Tongue (tissue), 1 donor: ENCODE measurements at regions not wholly inside any gene's neighbourhood (a gene's known extent, or its start where the extent isn't known, plus 50 kb on each side); places are given as distances from the start of the nearest gene placed in this dataset.
"Not testable (repeated sequence)": the region's sequence is repeated elsewhere in the genome, so short reads cannot be mapped to it uniquely, and the experiment has no call there.

Source experiments
- DNase-seq: peaks from one replicate; pipeline ENCODE4 v3.0.0-alpha.2; 2015

DNA sequence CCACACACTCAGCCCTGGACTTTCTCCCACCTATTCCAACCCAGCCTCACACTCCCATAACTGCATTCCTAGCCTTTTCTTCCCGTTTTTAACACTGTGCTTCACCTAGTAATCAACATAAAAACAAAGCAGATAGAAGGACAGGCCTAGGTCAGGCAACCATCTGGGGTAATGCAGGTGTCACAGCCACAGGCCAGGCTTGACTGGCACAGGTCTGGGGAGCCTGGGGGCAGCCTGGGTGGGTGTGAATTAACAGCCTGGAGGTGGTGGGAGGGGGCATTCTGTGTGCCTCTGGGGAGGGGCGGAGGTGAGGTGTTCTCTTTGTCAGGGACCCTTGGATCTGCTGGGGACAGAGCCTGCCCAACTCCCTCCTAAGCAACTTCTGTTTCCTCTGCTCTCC lies 332.6 kb downstream of the BCL2L11 start:
- DNase-seq = not testable (repeated sequence)

DNA sequence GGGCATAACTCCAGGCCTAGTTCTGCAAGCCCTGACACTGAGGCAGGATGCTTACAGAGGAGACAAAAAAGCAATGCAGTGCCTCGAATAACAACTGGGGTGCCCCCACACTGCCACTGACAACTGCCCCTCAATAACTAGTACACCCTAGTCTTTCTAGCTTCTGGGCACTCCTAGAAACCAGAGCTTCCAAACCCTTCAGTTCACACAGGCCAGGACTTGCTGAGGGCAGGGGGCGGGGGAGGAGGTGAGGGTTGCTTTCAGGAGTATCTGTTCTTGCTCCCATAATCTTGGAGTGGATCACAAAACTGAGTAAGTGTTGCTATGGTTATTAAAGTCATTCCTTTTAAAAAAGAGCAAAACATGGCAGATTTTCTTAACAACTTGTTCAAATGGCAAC lies 333.1 kb downstream of the BCL2L11 start:
- DNase-seq = not testable (repeated sequence)

DNA sequence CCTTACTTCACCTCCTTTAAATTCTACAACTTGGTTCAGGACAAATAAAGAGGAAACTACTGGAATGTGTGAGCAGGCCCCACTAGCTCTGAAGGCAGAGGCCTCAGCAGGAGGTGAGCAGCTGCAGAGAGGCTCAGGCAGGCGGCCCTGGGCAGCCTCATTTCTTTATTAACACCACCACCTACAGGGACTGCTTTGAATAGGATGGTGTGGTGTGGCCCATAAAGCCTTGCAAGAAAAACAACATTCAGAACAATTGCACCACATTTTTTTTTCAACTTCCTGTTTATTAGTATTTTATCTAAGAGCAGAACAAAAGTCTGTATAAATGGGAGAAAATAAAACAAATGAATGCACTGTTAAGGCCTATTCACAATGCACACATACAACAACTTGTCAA lies 333.7 kb downstream of the BCL2L11 start:
- DNase-seq = peak; percentile 50

DNA sequence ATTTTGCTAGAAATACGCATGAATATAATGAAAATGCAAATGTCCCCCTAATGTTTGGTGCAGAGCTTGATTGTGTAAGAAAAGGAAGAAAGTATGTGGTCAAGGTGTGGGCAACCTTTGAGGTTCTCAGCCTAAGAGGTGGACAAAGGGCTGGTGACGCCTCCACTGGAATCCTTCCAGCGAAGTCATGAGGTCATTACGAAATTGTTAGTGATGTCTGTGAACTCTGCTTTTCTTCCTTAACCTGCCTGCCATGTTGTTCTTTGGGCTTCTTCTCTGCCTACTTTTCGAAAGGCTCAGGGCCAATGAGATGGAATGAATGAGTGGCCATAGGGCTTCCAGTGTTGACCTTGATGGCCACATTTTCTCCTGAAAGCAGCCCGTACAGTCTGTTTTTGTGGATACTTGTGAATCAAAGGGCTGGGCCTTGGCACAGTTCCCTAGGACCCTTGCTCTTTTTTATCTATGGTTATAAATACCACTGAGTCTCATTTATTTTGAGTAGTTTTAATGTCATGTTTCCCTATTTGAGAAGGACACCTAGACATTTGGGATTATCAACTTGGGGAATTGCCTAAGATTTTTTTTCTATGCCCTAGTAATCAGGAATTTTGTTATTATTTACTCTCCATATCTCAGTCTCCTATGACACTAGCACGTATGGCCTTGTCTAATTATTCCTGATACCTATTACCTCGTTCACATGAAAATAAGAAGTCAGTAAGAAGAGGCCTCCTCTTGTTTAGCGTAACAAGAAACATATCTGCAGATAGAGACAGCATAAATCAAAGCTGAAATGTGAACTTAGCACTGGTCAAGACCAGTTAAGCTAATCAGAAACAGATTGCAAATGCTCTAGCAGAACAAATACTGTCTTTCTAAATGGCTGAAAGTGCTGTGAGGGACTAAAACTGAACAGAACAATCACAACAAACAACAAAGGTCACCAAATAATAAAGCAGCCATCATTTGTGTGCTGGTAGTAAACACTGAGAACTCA lies 334.6 kb downstream of the BCL2L11 start:
- DNase-seq = not testable (repeated sequence)

DNA sequence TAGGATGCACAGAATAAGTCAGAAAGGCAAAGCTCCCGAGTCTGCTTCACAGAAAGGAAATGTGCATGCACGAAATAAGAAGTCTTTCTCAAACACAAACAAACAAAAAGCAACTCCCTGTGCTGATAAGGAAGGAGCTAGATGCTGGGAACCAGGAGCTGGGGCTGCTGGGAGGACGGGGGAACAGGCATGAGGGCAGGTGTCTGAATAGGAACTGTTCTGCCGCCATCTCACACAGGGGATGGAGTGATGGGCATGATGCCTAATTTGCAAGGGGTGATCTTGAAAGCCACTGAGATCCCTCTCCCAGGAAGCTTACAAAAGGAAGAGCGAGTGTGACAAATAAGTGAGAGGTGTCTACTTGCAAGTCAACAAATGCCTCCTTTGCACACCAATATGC lies 336.5 kb downstream of the BCL2L11 start:
- DNase-seq = not testable (repeated sequence)

GRCh38 chr2:111460901-111461300 lies 340.2 kb downstream of the BCL2L11 start:
- not testable (repeated sequence) for DNase-seq

GRCh38 chr2:111461831-111462230 lies 341.1 kb downstream of the BCL2L11 start:
- DNase-seq = not testable (repeated sequence)

DNA sequence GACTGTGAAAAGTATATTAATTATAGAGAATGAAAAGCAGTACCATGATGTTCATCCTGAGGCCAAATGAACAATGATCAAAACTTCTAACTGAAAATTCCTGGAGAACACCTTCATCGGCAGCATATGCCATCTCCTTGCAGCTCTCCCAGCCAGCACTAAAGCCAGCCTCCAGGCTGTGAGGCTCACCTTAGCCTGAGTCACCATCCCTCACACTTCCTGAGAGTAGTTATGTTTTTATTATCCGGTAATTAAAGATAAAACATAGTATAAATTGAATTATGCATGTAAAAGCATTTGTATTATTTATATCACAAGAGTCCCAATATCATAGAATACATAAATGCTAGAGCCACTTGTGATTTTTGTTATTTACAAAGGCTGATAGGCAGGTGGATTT lies 341.9 kb downstream of the BCL2L11 start:
- DNase-seq = not testable (repeated sequence)

DNA sequence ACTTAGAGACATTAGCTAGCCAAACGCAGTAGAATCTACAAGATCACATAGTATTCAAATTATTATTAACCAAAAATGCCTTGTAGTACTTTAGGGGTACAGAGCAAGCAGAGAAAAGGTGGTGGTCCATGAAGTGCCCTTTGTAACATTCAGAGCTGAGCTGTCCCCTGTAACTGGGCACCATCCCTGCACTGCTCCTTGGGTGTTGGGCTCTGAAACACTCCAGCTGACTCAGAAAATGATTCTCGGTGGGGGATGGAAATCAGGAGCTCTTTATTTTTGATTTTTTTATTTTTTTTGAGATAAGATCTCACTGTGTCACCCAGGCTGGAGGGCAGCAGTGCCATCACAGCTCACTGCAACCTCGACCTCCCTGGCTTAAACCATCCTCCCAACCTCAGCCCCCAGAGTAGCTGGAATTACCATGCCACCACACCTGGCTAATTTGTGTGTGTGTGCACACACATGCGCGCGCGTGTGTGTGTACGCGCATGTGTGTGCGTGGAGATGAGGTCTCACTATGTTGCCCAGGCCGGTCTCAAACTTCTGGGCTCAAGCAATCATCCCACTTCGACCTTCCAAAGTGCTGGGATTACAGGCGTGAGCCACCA lies 342.6 kb downstream of the BCL2L11 start:
- not testable (repeated sequence) for DNase-seq

DNA sequence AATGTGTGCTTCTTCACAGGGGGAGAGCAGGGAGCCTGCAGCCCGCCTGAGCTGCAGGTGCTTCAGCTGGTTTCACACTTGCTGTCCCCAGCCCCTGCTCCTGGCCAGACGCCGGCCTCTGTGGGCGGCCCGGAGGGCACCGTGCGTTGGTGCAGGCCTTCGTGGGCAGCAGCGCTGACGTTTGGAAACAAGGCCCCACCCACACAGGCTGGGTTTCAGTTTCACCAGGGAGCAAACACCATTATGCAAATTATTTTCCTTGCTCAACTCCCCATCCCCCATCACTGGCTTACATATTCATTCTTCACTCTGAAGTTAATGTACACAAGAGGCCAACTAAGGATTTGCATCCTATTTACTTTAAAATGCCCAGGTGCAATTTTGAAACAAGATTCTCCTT lies 343.2 kb downstream of the BCL2L11 start:
- DNase-seq = not testable (repeated sequence)

- DNase-seq = not testable (repeated sequence)
Observed at GRCh38 chr2:111464367-111464766, 343.7 kb downstream of the BCL2L11 start.

- not testable (repeated sequence) for DNase-seq
Observed at GRCh38 chr2:111465521-111465920, 344.8 kb downstream of the BCL2L11 start.

GRCh38 chr2:111466744-111467143 lies 346.0 kb downstream of the BCL2L11 start:
- DNase-seq = not testable (repeated sequence)

DNA sequence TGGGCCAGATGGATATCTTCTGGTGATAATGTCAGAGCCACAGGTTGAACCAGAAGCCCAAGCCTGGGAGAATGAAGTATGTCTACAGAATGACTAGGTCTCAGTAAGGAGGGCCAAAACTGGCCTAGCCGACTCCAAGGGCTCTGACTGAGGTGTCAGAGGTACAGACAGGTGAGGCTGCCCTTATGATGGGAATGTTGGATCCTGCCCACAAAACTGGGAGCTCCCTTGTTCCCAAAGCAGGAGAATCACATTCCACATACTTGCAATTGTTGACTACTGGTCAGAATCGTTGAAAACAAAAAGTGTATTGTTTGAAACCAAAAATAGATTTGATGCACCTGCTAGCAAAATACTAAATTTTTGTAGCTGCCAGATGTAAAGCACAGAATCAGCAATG lies 350.2 kb downstream of the BCL2L11 start:
- not testable (repeated sequence) for DNase-seq

- not testable (repeated sequence) for DNase-seq
Observed at GRCh38 chr2:111471791-111472530, 351.2 kb downstream of the BCL2L11 start.

- not testable (repeated sequence) for DNase-seq
Observed at GRCh38 chr2:111472844-111473403, 352.2 kb downstream of the BCL2L11 start.

- not testable (repeated sequence) for DNase-seq
Observed at GRCh38 chr2:111473522-111473921, 352.8 kb downstream of the BCL2L11 start.

GRCh38 chr2:111474198-111474705 lies 353.5 kb downstream of the BCL2L11 start:
- DNase-seq = not testable (repeated sequence)

- not testable (repeated sequence) for DNase-seq
Observed at GRCh38 chr2:111478335-111478734, 357.6 kb downstream of the BCL2L11 start.

DNA sequence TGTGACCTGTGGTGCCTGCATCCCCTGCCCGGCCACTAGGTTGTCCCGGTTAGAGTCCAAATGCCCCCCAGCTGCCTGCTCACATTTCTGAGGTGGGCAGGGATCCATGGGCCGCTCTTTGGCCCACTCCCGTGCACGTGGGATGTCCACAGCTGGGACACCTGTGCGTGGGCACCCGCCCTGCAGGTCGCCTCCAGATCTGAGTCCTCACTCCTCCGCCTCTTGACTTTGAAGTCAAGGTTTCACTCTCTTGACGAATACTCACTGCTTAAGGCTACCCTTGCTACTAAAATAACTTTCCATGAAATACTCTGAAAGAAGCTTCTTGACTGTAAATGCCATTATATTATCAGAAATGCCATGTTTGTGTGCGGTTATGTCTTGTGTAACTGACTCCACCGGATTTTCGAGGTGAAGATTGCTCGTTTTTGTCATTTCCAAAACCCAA lies 358.2 kb downstream of the BCL2L11 start:
- not testable (repeated sequence) for DNase-seq

DNA sequence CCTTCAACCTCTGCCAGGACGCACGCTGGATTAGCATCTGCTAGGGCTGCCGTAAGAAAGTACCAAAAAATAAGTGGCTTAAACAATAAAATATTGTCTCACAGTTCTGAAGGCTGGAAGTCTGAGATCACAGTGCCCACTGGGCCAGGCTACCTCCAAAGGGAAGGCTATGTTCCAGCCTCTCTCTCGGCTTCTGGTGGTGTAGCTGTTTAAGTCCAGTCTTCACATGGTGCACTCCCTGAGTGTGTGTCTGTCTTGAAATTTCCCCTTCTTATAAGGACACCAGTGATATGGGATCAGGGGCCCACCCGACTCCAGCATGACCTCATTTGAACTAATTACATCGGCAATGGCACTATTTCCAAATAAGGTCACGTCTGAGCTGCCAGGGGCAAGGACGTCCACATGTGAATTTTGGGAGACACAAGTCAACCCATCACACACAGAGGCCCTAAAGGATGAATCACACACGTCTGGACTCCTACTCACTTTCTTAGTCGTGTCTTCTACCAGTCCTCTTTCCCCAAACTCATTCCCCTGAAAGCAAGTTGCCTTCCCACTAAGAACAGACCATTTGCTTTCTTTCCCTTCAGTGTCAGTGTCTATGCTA lies 359.4 kb downstream of the BCL2L11 start:
- not testable (repeated sequence) for DNase-seq
